GM18909 (cell line): ENCODE measurements at regions not wholly inside any gene's neighbourhood (a gene's known extent, or its start where the extent isn't known, plus 50 kb on each side); places are given as distances from the start of the nearest gene placed in this dataset.

Experiments
- ATAC-seq: cut with Tn5 transposase; IDR thresholded peaks from one replicate; pipeline ENCODE4 v1.9.1; 2021; ENCODE audit warnings: mild to moderate bottlenecking; ENCODE audit not compliant: unreplicated experiment, poor library complexity

GRCh38 chr9:19516348-19516747 is 107.5 kb downstream of the ACER2 start:
- no peak for ATAC-seq

- no peak for ATAC-seq
These were observed 105.0 kb downstream of the ACER2 start for GRCh38 chr9:19513671-19514275.

- no peak for ATAC-seq
These were observed 103.5 kb downstream of the ACER2 start for GRCh38 chr9:19512103-19512832.

DNA sequence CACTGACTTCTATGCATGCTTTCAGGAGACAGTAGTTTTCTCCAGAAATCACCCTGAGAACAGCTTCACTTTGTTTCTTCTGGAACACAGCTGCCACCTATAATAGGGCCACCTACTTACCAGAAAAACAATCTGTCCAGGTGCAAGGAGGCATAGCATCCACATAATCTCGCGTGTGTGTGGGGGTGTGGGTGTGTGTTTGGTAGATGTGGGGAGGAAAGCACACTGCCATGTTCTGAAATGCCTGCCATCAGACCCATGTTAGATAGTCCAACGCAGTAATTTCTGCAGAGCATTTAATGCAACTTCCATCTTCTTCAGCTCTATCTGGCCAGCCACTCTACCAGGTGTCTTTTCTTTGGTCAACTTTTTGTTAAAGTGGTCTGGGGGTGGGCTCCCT is 102.9 kb downstream of the ACER2 start:
- no peak for ATAC-seq

- no peak for ATAC-seq
These were observed 102.1 kb downstream of the ACER2 start for GRCh38 chr9:19510907-19511306.
